HG03159 (cell line): ENCODE measurements at regions not wholly inside any gene's neighbourhood (a gene's known extent, or its start where the extent isn't known, plus 50 kb on each side); places are given as distances from the start of the nearest gene placed in this dataset.
"Not testable (repeated sequence)": the region's sequence is repeated elsewhere in the genome, so short reads cannot be mapped to it uniquely, and the experiment has no call there.

ENCODE experiments used
- ATAC-seq: cut with Tn5 transposase; IDR thresholded peaks from one replicate; pipeline ENCODE4 v1.9.1; 2021; ENCODE audit warnings: mild to moderate bottlenecking, moderate library complexity; ENCODE audit not compliant: unreplicated experiment

DNA sequence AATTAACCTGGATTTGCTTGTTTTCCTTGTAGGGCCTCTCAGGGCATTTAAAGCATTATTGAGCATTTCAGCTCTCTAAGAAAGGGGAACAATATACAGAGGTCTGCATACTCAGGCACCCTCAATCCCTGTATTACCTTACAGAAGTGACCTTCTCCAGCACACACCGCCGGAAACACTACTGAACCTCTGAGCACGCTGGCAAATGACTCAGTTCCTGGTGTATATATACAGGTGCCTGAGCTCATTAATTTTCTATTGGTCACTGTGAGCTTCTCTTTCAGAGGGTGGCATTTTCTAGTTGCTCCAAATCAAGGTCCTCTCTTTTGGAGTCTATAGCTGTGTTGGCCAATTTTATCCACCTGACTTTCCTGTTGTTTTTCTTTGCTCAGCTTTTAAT is 85.2 kb upstream of the COPS8 start:
- no peak for ATAC-seq

DNA sequence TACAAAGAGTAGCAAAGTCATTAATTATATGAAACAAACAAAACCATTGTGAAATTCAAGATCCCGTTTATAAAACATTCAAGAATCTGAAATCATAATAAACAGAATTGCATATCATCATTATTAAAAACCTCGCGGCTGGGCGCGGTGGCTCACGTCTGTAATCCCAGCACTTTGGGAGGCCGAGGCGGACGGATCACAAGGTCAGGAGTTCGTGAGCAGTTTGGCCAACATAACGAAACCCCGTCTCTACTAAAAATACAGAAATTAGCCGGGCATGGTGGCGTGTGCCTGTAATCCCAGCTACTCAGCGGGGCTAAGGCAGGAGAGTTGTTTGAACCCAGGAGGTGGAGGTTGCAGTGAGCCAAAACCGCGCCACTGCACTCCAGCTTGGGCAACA is 80.3 kb upstream of the COPS8 start:
- not testable (repeated sequence) for ATAC-seq

DNA sequence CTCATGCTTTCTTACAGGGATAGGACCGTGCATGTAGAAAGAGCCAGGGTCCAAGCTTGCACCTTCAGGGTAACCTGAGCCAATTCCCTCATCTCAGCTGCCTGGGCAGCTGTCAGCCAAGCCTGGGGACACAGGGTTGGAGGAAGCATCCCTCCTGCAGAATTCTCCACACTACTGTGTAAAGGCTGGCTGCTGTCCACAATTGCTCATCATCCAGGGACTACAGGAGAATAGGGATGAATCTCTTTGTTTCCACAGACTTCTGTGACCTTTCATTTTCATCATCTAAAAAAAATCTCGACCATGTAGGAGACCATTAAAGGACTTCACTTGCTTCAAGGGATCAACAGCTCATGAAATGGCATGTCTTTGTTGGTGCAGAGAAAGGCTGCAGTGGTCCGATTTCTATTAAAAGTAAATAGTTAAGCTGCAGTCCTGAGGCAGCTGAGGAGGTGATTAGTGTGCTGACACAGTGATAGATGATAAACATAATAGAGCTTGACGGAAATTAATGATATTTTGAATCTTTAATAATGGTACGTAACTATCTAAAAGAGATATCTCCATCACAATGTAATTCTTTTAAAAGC is 74.4 kb upstream of the COPS8 start:
- no peak for ATAC-seq

GRCh38 chr2:237012004-237012403 is 73.7 kb upstream of the COPS8 start:
- ATAC-seq = no peak

DNA sequence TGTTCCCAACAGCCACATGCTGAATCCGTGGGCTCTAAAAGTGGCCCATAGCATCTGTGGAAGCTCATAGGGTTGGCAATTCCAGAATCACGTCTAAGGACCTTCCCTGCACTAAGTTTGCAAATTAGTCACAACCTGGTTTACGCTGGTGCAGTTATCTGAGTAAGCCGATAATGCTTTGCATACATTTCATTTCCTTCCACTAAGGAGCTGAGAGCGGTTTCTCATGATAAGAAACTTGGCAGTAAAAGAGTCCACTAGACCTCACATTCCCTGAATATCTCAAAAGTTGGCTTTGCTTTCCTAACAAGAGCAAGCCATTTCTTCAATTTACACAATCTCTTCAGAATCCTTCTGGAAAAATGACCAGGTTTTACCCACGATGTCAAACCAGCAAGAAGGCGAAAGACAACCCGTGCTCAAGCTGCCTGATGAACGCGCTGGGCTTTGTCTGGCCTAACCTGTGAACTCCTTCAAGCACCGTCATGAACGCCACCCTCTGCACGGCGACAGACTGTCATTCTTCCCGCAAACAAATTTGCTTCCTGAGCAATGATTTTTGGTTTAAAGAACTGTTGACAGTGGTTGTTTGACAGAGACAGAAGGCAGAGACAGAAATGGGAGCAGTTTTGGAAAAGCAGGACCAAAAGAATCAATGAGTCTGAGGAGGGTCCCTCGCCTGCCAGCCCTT is 73.0 kb upstream of the COPS8 start:
- no peak for ATAC-seq

DNA sequence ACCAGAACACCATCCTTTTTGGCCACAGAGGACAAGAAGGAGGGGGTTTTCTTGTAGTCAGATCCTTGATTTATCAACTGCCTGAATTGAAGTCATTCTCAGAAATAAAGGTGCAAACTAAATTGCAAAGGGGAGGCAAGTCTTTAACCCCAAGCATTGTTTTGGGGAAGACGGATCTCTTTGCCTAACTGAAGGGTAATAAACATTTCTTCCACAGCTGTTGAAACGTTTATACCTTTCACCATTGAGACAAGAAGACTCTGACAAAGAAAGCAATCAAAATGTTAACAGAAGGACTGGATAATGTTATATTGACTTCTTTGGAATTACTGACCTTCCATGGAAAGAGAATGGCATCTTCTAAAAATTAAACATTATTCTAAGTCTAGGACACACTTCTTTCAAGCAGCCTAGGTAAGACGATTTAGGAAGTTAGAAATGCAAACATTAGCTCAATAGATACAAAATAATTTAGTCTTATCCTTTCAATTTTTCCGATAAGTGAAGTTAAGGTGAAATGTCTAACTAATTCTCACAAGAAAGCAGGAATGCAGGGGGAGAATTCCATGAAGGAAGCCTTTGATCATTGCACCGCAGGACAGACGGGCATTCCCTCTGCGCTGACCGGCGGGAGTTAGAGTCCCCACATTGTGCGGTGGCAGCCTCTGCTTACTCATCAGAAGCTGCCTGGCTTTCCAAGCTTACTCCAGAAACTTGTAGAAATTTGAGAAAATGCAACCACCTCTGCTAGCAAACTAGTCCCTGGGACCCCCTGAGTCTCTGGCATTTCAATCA is 69.4 kb upstream of the COPS8 start:
- no peak for ATAC-seq

DNA sequence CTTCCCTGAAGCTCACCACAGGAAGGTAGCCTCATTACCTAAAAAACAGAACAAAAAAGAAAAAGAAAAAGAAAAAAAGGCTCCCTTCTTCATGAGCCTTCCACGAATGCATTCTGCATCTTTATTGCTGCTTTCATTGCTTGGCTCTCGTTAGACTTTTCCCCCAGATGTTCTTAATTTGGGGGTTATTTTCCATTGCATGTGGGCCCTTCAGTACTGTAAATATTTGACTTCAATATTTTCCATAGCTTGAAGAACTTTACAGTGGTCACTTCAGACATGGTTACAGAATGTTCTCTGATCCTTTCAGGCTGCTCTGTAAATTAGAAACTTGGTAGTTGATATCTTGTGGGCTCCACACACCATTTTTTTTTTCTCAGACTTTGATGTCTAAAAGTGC is 65.6 kb upstream of the COPS8 start:
- no peak for ATAC-seq

- no peak for ATAC-seq
Observed at GRCh38 chr2:237022533-237022932, 63.2 kb upstream of the COPS8 start.

DNA sequence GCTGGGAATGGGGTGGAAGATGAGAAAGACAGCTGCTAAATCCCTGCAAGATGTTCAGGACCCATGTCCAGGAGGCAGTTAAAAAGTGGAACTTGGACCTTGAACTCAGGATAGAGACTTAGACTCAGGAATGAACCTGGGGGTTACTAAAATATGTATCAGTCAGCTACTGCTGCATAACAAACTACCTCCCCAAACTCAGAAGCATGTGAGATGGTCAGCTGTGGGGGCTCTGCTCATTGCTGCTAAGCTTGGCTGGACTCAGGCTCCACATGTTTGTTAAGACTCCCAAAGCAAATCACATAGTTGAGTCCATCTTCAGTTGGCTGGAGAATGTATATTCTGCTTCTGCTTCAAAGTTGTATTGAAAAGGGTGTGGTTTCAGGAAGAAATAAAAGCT is 61.4 kb upstream of the COPS8 start:
- no peak for ATAC-seq

DNA sequence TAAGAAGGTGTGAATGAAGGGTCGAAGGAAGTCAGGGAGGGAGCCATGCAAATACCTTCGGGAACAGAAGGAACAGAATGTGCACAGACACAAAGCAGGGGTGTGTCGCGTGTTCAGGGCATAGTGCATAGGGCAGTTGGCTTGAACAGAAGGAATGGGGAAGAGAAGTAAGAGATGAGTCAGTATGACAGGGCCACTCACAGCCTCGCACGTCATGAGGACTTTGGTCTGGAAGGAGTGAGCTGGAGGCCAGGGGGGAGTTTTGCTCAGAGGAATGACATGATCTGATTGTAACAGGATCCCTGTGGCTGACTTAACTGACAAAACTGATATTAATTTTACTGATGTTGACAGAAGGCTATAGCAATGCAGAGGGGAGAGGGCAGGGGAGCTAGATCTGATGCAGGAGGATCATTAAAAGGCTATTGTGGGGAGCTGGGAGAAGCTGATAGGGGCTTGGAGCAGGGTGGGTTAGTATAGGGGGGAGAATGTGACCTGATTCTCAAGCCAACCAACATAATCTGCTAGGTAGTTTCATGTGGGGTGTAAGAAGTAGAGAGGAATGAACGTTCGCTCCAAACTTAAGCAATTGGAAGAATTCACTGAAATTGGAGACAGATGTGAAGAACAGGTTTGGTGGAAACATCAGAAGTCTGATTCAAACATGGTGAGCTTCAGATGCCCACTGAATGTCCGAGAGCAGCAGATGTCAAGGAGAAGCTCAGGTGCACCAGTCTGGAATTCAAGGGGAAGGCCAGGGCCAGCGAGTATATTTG is 60.4 kb upstream of the COPS8 start:
- no peak for ATAC-seq

DNA sequence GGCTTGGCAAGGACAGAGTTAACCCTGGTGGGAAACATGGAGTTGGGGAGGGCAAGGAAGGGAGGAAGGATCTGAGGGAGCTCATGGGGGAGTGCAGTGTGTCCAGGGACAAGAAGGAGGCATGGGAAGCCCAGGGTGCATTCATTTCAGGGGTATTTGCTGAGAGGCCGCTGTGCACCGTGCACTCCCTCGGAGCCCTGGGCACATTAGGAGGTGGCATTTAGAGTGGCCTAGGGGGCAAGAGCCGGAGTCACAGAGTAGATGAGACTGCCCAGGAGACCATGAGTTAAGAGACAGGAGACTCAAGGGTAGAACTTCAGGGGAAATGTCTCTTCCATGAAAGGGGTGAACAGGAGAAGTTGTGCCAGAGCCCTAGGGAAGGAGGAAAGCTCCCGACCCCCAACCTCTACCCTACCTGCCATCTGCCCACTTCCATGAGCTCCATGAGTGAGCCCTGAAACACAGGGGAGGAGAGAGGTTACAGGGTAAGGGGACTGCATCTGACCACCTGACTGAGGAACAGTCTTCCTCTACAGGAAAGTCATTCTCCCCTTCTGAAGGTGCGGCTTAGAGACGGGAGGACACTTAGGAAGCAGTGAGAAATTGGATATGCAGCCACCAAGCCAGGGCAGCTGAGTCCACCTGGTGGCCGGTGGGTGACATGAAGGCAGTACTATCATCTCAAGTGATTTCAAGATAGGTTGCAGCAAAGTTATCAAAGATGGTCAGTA is 58.5 kb upstream of the COPS8 start:
- peak; percentile 70 for ATAC-seq

- ATAC-seq = no peak
Observed at GRCh38 chr2:237027712-237028029, 58.0 kb upstream of the COPS8 start.

- no peak for ATAC-seq
Observed at GRCh38 chr2:237030382-237030781, 55.3 kb upstream of the COPS8 start.

GRCh38 chr2:237033536-237034060 is 52.1 kb upstream of the COPS8 start:
- ATAC-seq = no peak

DNA sequence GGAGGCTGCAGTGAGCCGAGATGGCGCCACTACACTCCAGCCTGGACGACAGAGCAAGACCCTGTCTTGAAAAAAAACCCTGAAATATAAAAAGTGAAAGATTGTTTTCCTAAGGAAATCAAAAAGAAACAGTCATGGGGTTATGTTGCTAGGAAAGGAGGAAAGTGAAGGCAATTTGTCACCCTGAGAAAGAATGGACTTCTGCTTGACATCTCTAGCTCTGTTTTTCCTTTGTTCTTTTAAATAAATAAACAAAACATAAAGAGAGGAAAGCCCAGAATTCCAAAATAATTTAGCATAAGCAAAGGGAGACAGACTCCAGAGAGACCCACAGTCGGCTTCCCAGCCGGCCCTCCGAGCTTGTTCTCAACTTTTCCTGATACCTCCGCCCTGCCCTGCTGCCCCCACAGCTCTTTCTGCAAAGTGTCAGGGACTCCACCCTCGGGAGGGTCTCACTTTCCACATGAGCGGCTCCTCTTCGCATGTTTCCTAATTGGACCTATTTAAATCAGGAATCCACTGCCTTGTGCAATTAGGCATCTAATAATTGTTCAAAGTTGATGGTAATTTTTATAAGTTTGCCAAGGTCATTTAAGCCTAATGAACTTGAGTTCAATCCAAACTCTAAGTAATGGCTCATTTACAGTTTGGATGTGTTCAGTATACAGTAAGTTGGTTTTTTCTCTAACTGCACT is 49.8 kb upstream of the COPS8 start:
- no peak for ATAC-seq
